Activated T-cell treated with anti-CD3 and anti-CD28 coated beads for 1 hour (primary cell): ENCODE measurements at regions not wholly inside any gene's neighbourhood (a gene's known extent, or its start where the extent isn't known, plus 50 kb on each side); places are given as distances from the start of the nearest gene placed in this dataset.
A peak's percentile ranks its signal among the peaks of the same experiment; 100 is the strongest.

Source experiments
- DNase-seq: peaks from one replicate; pipeline ENCODE4 v3.0.0-alpha.2; 2020; ENCODE audit warnings: low read depth

GRCh38 chr14:65186951-65187350 is 84.6 kb upstream of the MAX start:
- no peak for DNase-seq

DNA sequence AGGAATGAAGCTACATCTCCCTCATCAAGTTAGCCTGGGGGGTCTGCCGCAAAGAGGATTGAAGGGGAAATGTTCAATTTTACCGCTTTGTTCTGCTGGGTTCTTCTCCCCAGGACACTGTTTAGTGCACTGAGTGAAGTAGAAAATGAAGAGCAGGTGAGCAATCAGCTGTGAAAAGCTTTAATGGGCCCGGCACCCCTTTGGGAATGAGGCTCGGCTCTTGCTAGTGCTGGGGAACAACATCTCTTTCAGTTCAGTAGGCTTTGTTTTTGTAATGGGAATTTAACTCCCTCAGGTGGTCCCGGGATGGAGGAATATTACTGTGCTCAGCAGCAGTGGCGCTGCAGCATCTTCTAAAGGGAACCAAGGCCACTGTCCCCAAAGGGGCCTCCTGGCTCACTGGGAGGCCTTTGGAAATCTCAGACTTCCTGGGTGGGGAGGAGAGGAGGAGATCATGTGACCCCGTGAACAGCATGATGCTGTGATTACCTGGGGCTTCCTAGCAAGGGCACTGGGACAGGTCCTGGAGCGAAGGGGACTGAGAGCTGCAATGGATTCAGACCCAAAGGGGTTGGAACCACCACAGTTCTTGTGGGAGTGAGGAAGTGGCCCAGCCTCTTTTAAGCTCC is 85.2 kb upstream of the MAX start:
- no peak for DNase-seq

DNA sequence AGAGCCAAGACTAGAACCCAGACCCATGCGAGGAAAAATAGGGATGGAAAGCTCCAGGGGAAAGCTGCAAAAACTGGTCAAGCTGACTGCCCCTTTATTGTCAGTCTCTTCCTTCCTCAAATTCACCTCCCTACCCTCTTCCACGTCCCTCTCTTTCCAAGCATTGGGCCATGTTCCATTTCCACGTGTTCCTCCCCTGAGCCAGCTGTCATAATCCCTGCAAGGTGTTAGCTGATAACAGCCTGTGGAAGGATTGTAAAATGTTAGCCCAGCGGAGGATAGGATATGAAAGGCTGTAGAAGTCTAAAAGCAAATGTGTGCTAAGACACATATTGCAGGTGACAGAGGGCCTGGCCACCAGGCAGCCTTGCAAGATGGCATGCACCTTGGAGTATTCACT is 88.0 kb upstream of the MAX start:
- no peak for DNase-seq

GRCh38 chr14:65191716-65192115 is 89.4 kb upstream of the MAX start:
- no peak for DNase-seq

DNA sequence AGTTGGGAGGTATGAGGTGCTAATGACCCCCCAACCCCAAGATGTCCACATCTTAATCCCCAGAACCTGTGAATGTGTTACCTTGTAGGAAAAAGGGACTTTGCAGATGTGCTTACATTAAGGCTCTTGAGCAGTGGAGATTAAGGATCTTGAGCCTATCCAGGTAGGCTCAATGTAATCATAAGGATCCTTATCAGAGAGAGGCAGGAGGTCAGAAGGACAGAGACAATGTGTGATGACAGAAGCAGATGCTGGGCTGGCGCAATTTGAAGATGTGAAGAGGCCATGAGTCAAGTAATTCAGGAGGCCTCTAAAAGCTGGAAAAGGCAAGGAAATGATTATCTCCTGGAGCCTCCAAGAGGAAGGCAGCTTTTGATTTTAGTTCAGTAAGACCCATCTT is 90.4 kb upstream of the MAX start:
- no peak for DNase-seq

DNA sequence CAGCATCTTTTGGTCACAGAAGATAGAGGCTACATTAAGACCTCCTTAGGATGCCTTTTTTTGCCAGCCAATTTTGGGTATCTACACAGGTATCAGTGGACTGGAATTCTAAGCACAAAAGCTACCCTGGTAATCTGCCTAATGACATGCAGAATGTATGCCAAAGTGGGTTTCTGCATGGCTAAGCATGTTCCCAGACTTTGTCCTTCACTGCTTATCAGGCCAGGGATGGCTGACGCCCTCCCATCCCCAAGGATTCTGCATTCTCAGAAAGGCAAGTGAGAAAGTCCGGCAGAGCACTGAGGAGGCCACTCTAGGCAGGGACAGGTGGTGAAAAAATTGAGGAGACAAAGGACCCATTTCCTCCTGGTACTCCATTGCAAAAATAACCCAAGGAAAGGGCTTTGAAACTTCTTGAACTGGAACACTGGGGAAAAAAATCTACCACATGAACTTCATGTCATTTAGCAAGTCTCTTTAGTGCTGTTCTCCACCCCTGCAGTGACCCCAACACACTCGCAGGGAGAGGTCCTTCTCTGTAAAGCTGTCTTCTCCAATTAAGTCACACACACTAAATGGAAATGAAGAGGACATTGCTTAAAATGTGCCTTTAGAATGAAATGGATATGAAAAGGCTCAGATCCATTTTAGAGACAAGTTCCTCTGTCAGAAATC is 91.7 kb upstream of the MAX start:
- no peak for DNase-seq

GRCh38 chr14:65195042-65195719 is 92.9 kb upstream of the MAX start:
- no peak for DNase-seq

DNA sequence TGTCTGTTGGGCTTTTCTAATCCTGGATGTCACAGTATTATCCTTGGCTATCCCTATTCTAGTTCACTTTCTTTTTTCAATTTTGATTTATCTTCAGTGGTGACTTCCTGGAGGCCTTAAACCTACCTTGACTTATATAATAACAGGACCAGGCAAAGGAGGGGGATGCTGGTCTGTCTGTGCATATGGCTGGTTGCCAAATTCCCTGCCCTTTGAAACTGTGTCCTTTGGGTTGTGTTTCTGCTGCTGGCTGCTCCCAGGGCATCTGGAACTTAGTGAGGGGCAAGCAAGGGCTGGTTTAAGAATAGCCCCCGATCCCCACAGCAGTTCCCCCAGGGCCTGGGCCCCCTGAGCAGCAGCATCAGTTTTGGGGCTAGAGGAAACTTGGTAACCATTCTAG is 96.0 kb upstream of the MAX start:
- DNase-seq, result no peak

- DNase-seq, result no peak
These were observed 98.1 kb upstream of the MAX start for GRCh38 chr14:65200454-65200853.

DNA sequence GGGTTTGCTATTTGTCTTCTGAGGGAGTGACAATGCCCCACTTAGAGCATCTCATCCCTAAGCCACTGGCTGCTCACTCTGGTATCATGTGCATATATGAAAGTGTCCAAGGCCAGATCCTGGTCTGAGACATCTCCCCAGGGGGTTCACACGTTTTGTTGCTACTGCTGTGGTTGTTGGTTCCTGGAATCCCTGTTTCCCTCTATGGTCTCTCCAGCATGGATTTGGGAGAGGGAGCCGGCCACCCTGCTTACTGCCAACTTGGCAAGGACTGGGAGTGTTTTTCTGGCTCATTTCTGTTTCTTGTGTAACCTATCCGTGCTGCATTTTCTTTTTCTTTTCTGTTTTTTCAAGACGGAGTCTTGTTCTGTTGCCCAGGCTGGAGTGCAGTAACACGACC is 101.3 kb upstream of the MAX start:
- no peak for DNase-seq

GRCh38 chr14:65204056-65204455 is 101.7 kb upstream of the MAX start:
- DNase-seq, result no peak

GRCh38 chr14:65206078-65206447 is 103.7 kb upstream of the MAX start:
- DNase-seq, result no peak

- no peak for DNase-seq
These were observed 104.3 kb upstream of the MAX start for GRCh38 chr14:65206448-65207096.

GRCh38 chr14:65208548-65208947 is 106.2 kb upstream of the MAX start:
- no peak for DNase-seq

- no peak for DNase-seq
These were observed 108.0 kb upstream of the MAX start for GRCh38 chr14:65210118-65210821.

DNA sequence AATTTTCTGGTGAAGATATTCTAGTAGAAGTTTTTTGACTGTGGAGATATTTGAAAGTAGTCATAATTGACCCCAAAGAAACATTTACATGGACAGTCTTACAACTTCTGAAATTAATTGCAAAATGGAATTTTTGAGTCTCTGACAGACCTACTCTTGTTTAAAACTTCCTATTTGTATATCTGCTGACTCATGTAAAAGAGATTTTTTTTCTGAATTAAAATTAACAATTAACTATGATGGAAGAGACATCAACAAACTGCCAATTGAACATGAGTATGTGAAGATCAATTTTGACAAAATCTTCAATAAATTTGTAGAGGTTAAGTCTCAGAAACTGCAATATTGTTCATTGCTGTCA is 108.5 kb upstream of the MAX start:
- DNase-seq, result no peak

GRCh38 chr14:65211341-65211987 is 109.1 kb upstream of the MAX start:
- no peak for DNase-seq

DNA sequence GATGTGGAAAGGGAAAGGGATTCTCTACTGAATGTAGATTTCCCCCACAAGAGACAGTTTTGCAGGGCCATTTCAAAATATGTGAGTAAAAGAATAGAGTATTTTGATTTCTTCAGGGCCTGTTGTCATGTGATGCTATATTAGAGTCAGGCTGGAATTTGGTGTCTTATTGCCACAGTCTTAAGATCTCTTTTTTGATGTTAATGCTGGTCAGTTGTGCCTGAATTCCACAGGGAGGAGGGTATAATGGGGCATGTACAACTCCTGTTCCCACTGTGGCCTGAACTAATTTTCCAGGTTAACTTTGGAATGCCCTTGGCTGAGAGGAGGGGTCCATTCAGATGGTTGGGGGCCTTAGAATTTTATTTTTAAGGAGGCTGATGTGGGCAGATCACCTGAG is 111.0 kb upstream of the MAX start:
- no peak for DNase-seq

DNA sequence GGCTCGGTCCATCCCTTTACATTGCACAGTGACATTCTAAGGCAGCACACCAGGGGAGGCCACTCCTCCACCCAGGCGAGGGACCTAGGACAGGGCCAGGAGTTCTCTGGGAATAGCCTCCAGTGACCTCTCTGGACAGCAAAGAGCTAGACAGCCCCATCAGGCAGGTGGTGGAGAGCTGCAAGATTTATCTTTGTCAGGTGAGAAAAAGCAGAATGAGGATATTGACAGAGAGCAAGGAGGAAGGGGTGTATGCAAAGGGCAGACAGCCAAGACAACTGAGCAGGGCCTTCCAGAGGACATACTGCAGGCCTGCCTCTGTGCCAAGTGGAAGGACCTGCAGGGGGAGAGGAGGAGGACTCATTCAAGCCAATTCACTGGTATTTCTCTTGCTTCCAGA is 112.4 kb upstream of the MAX start:
- no peak for DNase-seq

- DNase-seq, result no peak
These were observed 117.0 kb upstream of the MAX start for GRCh38 chr14:65219353-65219752.

DNA sequence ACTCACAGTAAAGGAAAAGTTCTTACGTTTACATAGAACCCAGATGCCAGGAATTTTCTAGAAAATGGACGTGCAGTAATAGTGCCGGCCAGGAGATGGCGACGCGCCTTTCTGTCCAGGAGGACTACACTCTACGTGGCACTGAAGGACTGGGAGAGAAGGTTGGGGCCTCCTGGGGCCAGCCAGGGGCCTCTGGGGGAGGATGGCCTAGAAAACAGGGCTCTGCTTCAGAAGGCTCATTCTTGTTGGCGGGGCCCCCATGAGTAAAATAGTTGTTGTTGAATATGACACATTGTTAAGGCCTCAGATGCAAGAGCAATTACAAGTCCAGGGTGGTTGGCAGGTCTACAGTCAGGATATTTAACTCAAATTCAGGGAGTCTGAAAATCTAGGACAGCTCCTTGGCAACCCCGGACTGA is 120.1 kb upstream of the MAX start:
- peak; percentile 39 for DNase-seq

- DNase-seq, result no peak
These were observed 121.3 kb upstream of the MAX start for GRCh38 chr14:65223636-65224035.
